Heart left ventricle (tissue), 16 donors: ENCODE measurements at regions not wholly inside any gene's neighbourhood (a gene's known extent, or its start where the extent isn't known, plus 50 kb on each side); places are given as distances from the start of the nearest gene placed in this dataset.

ENCODE experiments used
- ATAC-seq, 4 donors: fragments of 200-7000 bp; cut with Tn5 transposase; one replicate each; pipeline ENCODE4 v1.9.1; 2020 to 2022; ENCODE audit warnings: moderate library complexity in 4 of 4, mild to moderate bottlenecking in 3 of 4, moderate number of reproducible peaks in 1 of 4
- DNase-seq, 5 donors: peaks; one replicate each; pipeline ENCODE4 v3.0.0-alpha.2; 2020
- H3K27ac ChIP-seq, 12 donors: fragments of 200-600 bp; sonication (generic) in 4 of 12; one replicate each; pipeline versions ENCODE4 v1.5.0 to v1.8.0; 2016 to 2022; ENCODE audit warnings: mild to moderate bottlenecking in 2 of 12
- H3K27me3 ChIP-seq, 9 donors: fragments of 200-600 bp; sonication (generic) in 2 of 9; one replicate each; pipeline versions ENCODE4 v1.5.1 to v1.8.0; 2016 to 2022; ENCODE audit warnings: mild to moderate bottlenecking in 3 of 9
- H3K36me3 ChIP-seq, 9 donors: fragments of 200-600 bp; sonication (generic) in 2 of 9; one replicate each; pipeline versions ENCODE4 v1.5.0 to v1.8.0; 2018 to 2022; ENCODE audit warnings: mild to moderate bottlenecking in 2 of 9
- H3K4me1 ChIP-seq, 12 donors: fragments of 200-600 bp; sonication (generic) in 4 of 12; one replicate each; pipeline versions ENCODE4 v1.5.0 to v1.8.0; 2016 to 2022; ENCODE audit warnings: mild to moderate bottlenecking in 3 of 12
- H3K4me3 ChIP-seq, 12 donors: fragments of 200-600 bp; sonication (generic) in 4 of 12; one replicate each; pipeline versions ENCODE4 v1.5.0 to v1.8.0; 2017 to 2022; ENCODE audit warnings: mild to moderate bottlenecking in 9 of 12, moderate library complexity in 4 of 12
- H3K9me3 ChIP-seq, 12 donors: fragments of 200-600 bp; sonication (generic) in 4 of 12; one replicate each; pipeline versions ENCODE4 v1.5.0 to v1.8.0; 2016 to 2022; ENCODE audit warnings: mild to moderate bottlenecking in 1 of 12
- POLR2A ChIP-seq, 2 donors: fragments of 450-650 bp; IDR thresholded peaks; one replicate each; pipeline ENCODE4 v1.6.1; 2017; ENCODE audit warnings: antibody characterized with exemption in 2 of 2, mild to moderate bottlenecking in 2 of 2, moderate library complexity in 2 of 2
- WGBS, 4 donors: extraction: QIAGEN DNeasy Blood & Tissue Kit in 2 of 4; methylation state at CpG; one replicate each; pipeline versions ENCODE4 v1.1.5 to v1.1.7; 2013 to 2018; 5-methylcytosine and 5-hydroxymethylcytosine counted together
- intact Hi-C, 10 donors: fragments of 100-400 bp; cut with DNase I; formaldehyde crosslinking; loops; one replicate each; pipeline versions ENCODE4 v1.11.1 to v1.14.2; 2022
- TF ChIP-seq, protein P1 (sequence below), 12 donors: fragments of 200-600 bp; sonication (generic) in 4 of 12; IDR thresholded peaks; one replicate each; pipeline versions ENCODE4 v1.5.0 to v1.8.0; 2018 to 2022; ENCODE audit warnings: antibody characterized with exemption in 12 of 12, mild to moderate bottlenecking in 5 of 12
- donor health status: ischemic (EF 13 %, LVEDD 7.1; RV severe dilation, severe dysfunction).
- donor health status: healthy with polysubstance abuse.
- donor health status: DM: no; HTN: yes; CAD: no.
- donor health status: DM: no; HTN: no; CAD: no.
- donor health status: ischemic (EF 25% LVEDD 6.9; RV normal size, moderate dysfunction).
- donor health status: ischemic (EF 25% LVEDD 5.7; RV mildly dilated, moderate dysfunction).
- donor health status: healthy.
- donor health status: DM: yes; HTN: yes; CAD: no.
- donor health status: ischemic (EF 35%, LVEDD 5.7; RV mildly dilated, moderate dysfunction).
- donor health status: nonischemic (EF 11% LVEDD 7.7; RV severe dilation, severe dysfunction).
- donor health status: DM: yes; HTN: yes; CAD: no.
- donor health status: PGD.
- donor health status: ischemic (EF 29% LVEDD 5.4; RV normal size, mild dysfunction).
- donor health status: nonischemic (EF 23%, LVEDD 6.1; RV moderate dilation, normal function).

DNA sequence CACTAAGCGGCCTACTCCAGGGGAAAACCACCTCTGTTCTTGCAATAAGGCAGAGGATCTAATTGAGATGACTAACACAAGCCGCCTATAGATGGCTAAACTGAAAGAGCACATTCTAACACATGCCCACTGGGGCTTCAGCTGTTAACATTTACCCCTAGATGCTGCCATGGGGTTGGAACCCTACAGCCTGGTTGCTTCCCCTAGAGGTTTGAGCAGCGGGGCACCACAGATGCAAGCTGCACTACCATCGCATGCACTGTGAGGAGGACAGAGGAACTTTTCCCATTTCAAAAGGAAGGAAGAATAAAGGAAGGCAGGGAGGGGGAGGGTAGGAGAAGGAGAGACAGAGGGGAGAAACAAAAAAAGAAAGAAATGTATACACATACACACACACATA is 465.8 kb upstream of the PCDH15 start:
- Histone ChIP-seq H3K36me3 (no peaks in the 10 kb centered on the region), H3K9me3 (no peaks in the 10 kb centered on the region), H3K4me1 (no peaks in the 10 kb centered on the region), H3K27me3 (no peaks in the 10 kb centered on the region), H3K4me3 (no peak overlapping the region), H3K27ac (no peak overlapping the region)
- no peak for DNase-seq
- WGBS, 4 donors: 86 to 93% (median 91%) methylated on average over 4 of the region's 4 CpGs
- no peak for ATAC-seq
- intact Hi-C loops: loop anchor here in 5 of 10 donors (10.0 kb wide), 4 partner anchors 162 to 1662 kb away; no protein-coding TSS in a partner anchor
- TF ChIP-seq, protein P1, sequence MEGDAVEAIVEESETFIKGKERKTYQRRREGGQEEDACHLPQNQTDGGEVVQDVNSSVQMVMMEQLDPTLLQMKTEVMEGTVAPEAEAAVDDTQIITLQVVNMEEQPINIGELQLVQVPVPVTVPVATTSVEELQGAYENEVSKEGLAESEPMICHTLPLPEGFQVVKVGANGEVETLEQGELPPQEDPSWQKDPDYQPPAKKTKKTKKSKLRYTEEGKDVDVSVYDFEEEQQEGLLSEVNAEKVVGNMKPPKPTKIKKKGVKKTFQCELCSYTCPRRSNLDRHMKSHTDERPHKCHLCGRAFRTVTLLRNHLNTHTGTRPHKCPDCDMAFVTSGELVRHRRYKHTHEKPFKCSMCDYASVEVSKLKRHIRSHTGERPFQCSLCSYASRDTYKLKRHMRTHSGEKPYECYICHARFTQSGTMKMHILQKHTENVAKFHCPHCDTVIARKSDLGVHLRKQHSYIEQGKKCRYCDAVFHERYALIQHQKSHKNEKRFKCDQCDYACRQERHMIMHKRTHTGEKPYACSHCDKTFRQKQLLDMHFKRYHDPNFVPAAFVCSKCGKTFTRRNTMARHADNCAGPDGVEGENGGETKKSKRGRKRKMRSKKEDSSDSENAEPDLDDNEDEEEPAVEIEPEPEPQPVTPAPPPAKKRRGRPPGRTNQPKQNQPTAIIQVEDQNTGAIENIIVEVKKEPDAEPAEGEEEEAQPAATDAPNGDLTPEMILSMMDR (IDR thresholded peaks at IDR 0.05): no peak
- TF ChIP-seq POLR2A (IDR thresholded peaks at IDR 0.05): no peak

DNA sequence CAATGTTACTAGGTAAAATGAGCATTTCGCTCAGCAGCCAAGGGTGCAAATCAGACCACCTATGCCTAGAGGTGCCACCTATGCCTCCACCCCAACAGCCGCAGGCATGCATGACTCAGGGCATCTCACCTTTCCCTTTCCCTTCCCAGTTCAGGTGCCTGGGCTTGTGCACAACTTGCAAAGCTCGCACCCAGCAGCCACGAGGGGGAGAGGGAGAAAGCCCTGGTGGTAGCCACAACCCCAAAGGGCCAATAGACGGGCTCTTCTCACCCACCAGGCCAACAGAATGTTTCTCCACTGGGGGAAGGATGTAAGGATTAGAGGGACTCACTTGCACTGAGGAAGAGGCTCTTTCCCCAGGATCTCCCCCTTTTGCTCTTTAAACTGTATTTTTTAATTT is 462.3 kb upstream of the PCDH15 start:
- Histone ChIP-seq H3K36me3 (no peaks in the 10 kb centered on the region), H3K9me3 (no peaks in the 10 kb centered on the region), H3K27me3 (no peaks in the 10 kb centered on the region), H3K27ac (no peak overlapping the region), H3K4me1 (no peaks in the 10 kb centered on the region), H3K4me3 (no peak overlapping the region)
- no peak for TF ChIP-seq POLR2A (IDR thresholded peaks at IDR 0.05)
- TF ChIP-seq, protein P1 (IDR thresholded peaks at IDR 0.05): no peak
- DNase-seq: no peak
- no peak for ATAC-seq
- intact Hi-C loops: loop anchor here in 6 of 10 donors (5.0 to 10.0 kb wide), 5 partner anchors 159 to 1659 kb away; no protein-coding TSS in a partner anchor
- WGBS, 4 donors: 86 to 90% (median 89%) methylated on average over 5 of the region's 5 CpGs

DNA sequence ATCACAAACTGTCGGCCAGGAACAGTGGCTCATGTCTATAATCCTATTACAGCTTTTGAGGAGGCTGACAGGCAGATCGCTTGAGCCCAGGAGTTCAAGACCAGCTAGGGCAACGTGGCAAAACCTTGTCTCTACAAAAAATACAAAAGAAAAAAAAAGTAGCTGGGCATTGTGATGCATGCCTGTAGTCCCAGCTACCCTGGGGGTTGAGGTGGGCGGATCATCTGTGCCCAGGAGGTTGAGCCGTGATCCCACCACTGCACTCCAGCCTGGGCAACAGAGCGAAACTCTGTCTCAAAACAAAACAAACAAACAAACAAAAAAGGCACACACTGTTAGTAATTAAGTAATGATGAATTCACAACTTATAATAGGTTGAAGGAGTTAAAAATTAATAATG is 441.5 kb upstream of the PCDH15 start:
- ATAC-seq (no peak), DNase-seq (no peak)
- TF ChIP-seq POLR2A (IDR thresholded peaks at IDR 0.05): no peak
- TF ChIP-seq, protein P1 (IDR thresholded peaks at IDR 0.05): no peak
- intact Hi-C loops: no loop called here
- Histone ChIP-seq H3K27ac (no peak overlapping the region), H3K27me3 (no peaks in the 10 kb centered on the region), H3K4me1 (no peaks in the 10 kb centered on the region), H3K36me3 (no peaks in the 10 kb centered on the region), H3K4me3 (no peak overlapping the region), H3K9me3 (no peaks in the 10 kb centered on the region)
- 69 to 75% (median 73%) methylated on average over 6 of the region's 6 CpGs for WGBS, 4 donors

DNA sequence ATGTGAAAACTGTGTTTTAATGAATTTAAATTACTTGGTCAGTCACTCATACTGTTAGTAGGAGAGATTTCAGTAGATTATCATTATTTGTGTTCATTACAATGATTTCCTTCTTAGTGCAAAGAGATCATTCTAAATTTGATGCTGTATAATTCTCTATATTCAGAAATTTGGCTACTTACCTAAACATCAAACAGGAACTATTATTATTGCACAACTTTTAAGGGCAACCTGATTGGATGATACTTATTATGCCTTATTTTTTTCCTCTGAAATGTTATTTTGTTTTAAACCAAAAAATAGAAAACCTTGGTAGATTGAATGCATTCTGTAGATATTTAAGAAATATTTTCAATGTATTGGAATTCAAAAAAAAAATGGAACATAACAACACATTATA is 436.4 kb upstream of the PCDH15 start:
- H3K4me1 ChIP-seq: no peaks in the 10 kb centered on the region
- TF ChIP-seq POLR2A (IDR thresholded peaks at IDR 0.05): no peak
- TF ChIP-seq, protein P1 (IDR thresholded peaks at IDR 0.05): no peak
- intact Hi-C loops: no loop called here
- DNase-seq (no peak), ATAC-seq (no peak)
- no peaks in the 10 kb centered on the region for H3K27me3 ChIP-seq
- H3K4me3 ChIP-seq: no peak overlapping the region
- H3K9me3 ChIP-seq: no peaks in the 10 kb centered on the region
- H3K36me3 ChIP-seq: no peaks in the 10 kb centered on the region
- H3K27ac ChIP-seq: no peak overlapping the region
